ENCODE measurements at regions not wholly inside any gene's neighbourhood (a gene's known extent, or its start where the extent isn't known, plus 50 kb on each side); places are given as distances from the start of the nearest gene placed in this dataset.

GRCh38 chr2:4122726-4123125 is 419.4 kb downstream of the DCDC2C start:
- no peak for TF ChIP-seq POLR2A (IDR thresholded peaks at IDR 0.05)
- TF ChIP-seq, protein P1, sequence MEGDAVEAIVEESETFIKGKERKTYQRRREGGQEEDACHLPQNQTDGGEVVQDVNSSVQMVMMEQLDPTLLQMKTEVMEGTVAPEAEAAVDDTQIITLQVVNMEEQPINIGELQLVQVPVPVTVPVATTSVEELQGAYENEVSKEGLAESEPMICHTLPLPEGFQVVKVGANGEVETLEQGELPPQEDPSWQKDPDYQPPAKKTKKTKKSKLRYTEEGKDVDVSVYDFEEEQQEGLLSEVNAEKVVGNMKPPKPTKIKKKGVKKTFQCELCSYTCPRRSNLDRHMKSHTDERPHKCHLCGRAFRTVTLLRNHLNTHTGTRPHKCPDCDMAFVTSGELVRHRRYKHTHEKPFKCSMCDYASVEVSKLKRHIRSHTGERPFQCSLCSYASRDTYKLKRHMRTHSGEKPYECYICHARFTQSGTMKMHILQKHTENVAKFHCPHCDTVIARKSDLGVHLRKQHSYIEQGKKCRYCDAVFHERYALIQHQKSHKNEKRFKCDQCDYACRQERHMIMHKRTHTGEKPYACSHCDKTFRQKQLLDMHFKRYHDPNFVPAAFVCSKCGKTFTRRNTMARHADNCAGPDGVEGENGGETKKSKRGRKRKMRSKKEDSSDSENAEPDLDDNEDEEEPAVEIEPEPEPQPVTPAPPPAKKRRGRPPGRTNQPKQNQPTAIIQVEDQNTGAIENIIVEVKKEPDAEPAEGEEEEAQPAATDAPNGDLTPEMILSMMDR (IDR thresholded peaks at IDR 0.05), result no peak

Data from breast epithelium (tissue), 3 donors.